ENCODE measurements at regions not wholly inside any gene's neighbourhood (a gene's known extent, or its start where the extent isn't known, plus 50 kb on each side); places are given as distances from the start of the nearest gene placed in this dataset.

GRCh38 chr16:85491058-85491771 is 121.9 kb upstream of the GSE1 start:
- in situ Hi-C loops (cut with MboI; ENCODE audit: low sequenced_read_pairs), result no loop called here
- H3K23ac ChIP-seq (ENCODE audit: low read depth, low read length), result no peak overlapping the region
- H3K9me1 ChIP-seq (ENCODE audit: insufficient read depth, low read length), result 0 out of 2 replicates have a peak, but pooled peaks cover 6% of the 10 kb centered on the region
- H3K4ac ChIP-seq (ENCODE audit: low read depth, low read length), result no peak overlapping the region
- intact Hi-C loops (cut with micrococcal nuclease), result no loop called here
- H3K36me3 ChIP-seq (ENCODE audit: control insufficient read depth, insufficient read depth, low read length), result no peaks in the 10 kb centered on the region
- H3K56ac ChIP-seq (ENCODE audit: extremely low read depth, insufficient read depth, low read length), result no peak overlapping the region
- POLR2A ChIA-PET (ENCODE audit: unreplicated experiment), result no interaction called here
- no peak overlapping the region for H4K8ac ChIP-seq (ENCODE audit: low read depth in 2 of 2, low read length in 2 of 2)
- H2AFZ ChIP-seq (replicated peaks; ENCODE audit: low read length, poor library complexity), result no peak overlapping the region
- peaks cover 3 to 22% of the 10 kb centered on the region in 2 experiments; a peak in 3 of 4 replicates for H3K79me1 ChIP-seq (ENCODE audit: low read depth in 1 of 2, low read length in 2 of 2)
- dilution Hi-C loops (cut with HindIII; ENCODE audit: low sequenced_read_pairs, unreplicated experiment), result no loop called here
- WGBS, 2 experiments (ENCODE audit: extremely low coverage in 2 of 2, insufficient read length in 1 of 2), result 77% methylated on average over 9 of the region's 17 CpGs; no CpG with 5 or more reads in 1 of the 2 experiments
- H2BK20ac ChIP-seq (ENCODE audit: low read depth, low read length), result no peak overlapping the region
- no peak overlapping the region for H3K4me3 ChIP-seq (ENCODE audit: insufficient read depth, low read depth, low read length)
- no peak overlapping the region for H3K27ac ChIP-seq (ENCODE audit: insufficient read depth, low read length)
- CTCF ChIA-PET, result interaction anchor here (1.1 kb wide), 1 partner anchor 24 kb away, joined by 4 read pairs; no protein-coding TSS in a partner anchor
- no peak overlapping the region for H2BK15ac ChIP-seq (ENCODE audit: low read depth, low read length)
- H2BK120ac ChIP-seq (ENCODE audit: low read depth, low read length), result no peak overlapping the region
- BruUV-seq (replicated peaks), result no TSS peak
- no peak overlapping the region for H3K4me2 ChIP-seq (ENCODE audit: low read depth, low read length)
- H3K4me1 ChIP-seq (ENCODE audit: control insufficient read depth, insufficient read depth, low read length), result peaks cover 10% of the 10 kb centered on the region; the same call in 1 of the 2 replicates
- no peaks in the 10 kb centered on the region for H3K9me3 ChIP-seq (ENCODE audit: control insufficient read depth, insufficient read depth, low read length)
- no peak for TF ChIP-seq SMC3 (IDR thresholded peaks at IDR 0.05; ENCODE audit: low read depth, low read length)
- 0 out of 2 replicates have a peak, but pooled peaks have one; percentile 9 for TF ChIP-seq RAD21 (IDR thresholded peaks at IDR 0.05; ENCODE audit: low read length)
- TF ChIP-seq CTCF (conservative IDR thresholded peaks at IDR 0.05; ENCODE audit: low read depth, low read length), result peak; percentile 37
- TF ChIP-seq NFE2L2 (IDR thresholded peaks at IDR 0.05; ENCODE audit: low read depth, low read length), result no peak
- TF ChIP-seq ELK1 (IDR thresholded peaks at IDR 0.05; ENCODE audit: borderline replicate concordance, low read depth, low read length), result no peak
- no peak for TF ChIP-seq RFX5 (IDR thresholded peaks at IDR 0.05; ENCODE audit: low read depth, low read length)
- peaks cover 42% of the 10 kb centered on the region for H4K20me1 ChIP-seq (ENCODE audit: insufficient read depth, low read length)
- ATAC-seq (ENCODE audit: low read depth), result peak; percentile 46; the same call in 1 of the 2 replicates
- no peak overlapping the region for H3K18ac ChIP-seq (ENCODE audit: low read depth, low read length)
- H3K9ac ChIP-seq (ENCODE audit: low read depth, low read length), result no peak overlapping the region
- 0 out of 2 replicates have a peak overlapping the region, but pooled peaks have one; percentile 6 for H3K14ac ChIP-seq (replicated peaks; ENCODE audit: low read depth, low read length)
- peak overlapping the region; percentile 45 for H2AK9ac ChIP-seq (replicated peaks; ENCODE audit: low read depth, low read length, poor library complexity)
- no peak overlapping the region for H4K5ac ChIP-seq (ENCODE audit: low read depth, low read length)
- no peak overlapping the region for H4K91ac ChIP-seq (ENCODE audit: insufficient read depth, low read depth, low read length)
- no peak overlapping the region for H2AK5ac ChIP-seq (ENCODE audit: low read depth, low read length)
- no peak for DNase-seq
- no peaks in the 10 kb centered on the region for H3K27me3 ChIP-seq (ENCODE audit: control insufficient read depth, insufficient read depth, low read length)
- no peak overlapping the region for H2BK5ac ChIP-seq (ENCODE audit: low read depth, low read length, poor library complexity, severe bottlenecking)

Data from IMR-90 (cell line).